HUES64 (cell line): ENCODE measurements at regions not wholly inside any gene's neighbourhood (a gene's known extent, or its start where the extent isn't known, plus 50 kb on each side); places are given as distances from the start of the nearest gene placed in this dataset.
"Not testable (repeated sequence)": the region's sequence is repeated elsewhere in the genome, so short reads cannot be mapped to it uniquely, and the experiment has no call there.

ENCODE experiments used
- H3K27ac ChIP-seq: 2 replicates; pipeline ENCODE4 v1.7.0; 2013; ENCODE audit warnings: low read depth, low read length, inconsistent platforms
- H3K27me3 ChIP-seq: 2 replicates; pipeline ENCODE4 v1.6.1; 2013; ENCODE audit warnings: mild to moderate bottlenecking, low read length; ENCODE audit not compliant: insufficient read depth
- H3K36me3 ChIP-seq: 2 replicates; pipeline ENCODE4 v1.6.1; 2013; ENCODE audit warnings: mild to moderate bottlenecking, low read length; ENCODE audit not compliant: insufficient read depth
- H3K4me1 ChIP-seq: 2 replicates; pipeline ENCODE4 v1.6.1; 2013; ENCODE audit warnings: mild to moderate bottlenecking, low read length, moderate library complexity; ENCODE audit not compliant: insufficient read depth
- H3K4me3 ChIP-seq: 2 replicates; pipeline ENCODE4 v1.5.1; 2013; ENCODE audit warnings: mild to moderate bottlenecking, low read length, moderate library complexity
- H3K9ac ChIP-seq: 2 replicates; pipeline ENCODE4 v1.6.1; 2013; ENCODE audit warnings: mild to moderate bottlenecking, low read depth, low read length
- H3K9me3 ChIP-seq: 2 replicates; pipeline ENCODE4 v1.6.1; 2013; ENCODE audit warnings: low read depth, low read length; ENCODE audit not compliant: insufficient read depth
- WGBS: fragments of 150-250, 120-280 bp; methylation state at CpG from one replicate; pipeline ENCODE4 v1.1.7; 2013; ENCODE audit warnings: missing lambda C conversion rate; 5-methylcytosine and 5-hydroxymethylcytosine counted together

DNA sequence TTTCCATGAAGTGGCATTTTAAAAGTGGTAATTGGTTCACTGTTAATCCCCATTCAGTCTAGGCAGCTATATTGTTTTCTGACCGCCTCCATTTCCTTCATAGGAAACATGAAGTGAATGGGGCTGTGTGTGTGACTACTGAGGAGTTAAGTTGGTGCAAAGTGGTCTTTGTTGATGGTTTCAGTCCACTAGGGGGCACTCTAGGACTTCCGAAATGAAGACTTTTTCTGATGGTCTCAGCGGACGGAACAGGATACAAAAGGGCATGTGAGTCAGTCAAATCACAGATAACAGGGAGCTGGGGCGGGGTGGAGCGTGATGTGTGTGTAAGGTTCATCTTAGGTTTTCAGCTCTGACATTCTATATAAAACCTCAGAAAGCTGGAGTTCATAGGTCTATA, 240.1 kb upstream of the OR4E1 start:
- H3K36me3 ChIP-seq = no peaks in the 10 kb centered on the region
- no peaks in the 10 kb centered on the region for H3K4me1 ChIP-seq
- H3K4me3 ChIP-seq = no peak overlapping the region
- 15% methylated on average over 6 of the region's 6 CpGs for WGBS
- H3K27me3 ChIP-seq = no peaks in the 10 kb centered on the region
- no peak overlapping the region for H3K27ac ChIP-seq
- H3K9me3 ChIP-seq = no peaks in the 10 kb centered on the region
- H3K9ac ChIP-seq = no peak overlapping the region

DNA sequence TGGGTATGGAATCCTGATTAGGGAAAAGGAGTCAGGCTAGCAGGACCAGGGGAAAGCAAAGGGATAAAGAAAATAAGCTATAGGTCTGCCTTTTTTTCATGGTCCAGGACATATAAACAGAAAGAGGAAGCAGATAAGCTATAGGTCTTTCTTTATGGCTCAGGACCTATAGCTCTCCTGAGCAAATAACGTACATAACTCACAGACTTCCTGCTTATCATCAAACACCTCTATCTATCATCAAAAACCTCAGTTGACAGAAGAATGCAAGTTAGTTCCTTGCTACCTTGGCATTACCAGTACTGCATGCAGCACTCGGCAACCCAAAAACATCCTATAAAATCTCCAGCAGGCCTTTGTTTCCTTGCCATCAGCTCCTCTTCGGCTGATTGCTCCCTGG, 238.7 kb upstream of the OR4E1 start:
- H3K4me3 ChIP-seq = no peak overlapping the region
- no peaks in the 10 kb centered on the region for H3K4me1 ChIP-seq
- no peaks in the 10 kb centered on the region for H3K27me3 ChIP-seq
- WGBS = 86% methylated on average over 3 of the region's 3 CpGs
- no peaks in the 10 kb centered on the region for H3K9me3 ChIP-seq
- H3K9ac ChIP-seq = no peak overlapping the region
- no peak overlapping the region for H3K27ac ChIP-seq
- no peaks in the 10 kb centered on the region for H3K36me3 ChIP-seq

DNA sequence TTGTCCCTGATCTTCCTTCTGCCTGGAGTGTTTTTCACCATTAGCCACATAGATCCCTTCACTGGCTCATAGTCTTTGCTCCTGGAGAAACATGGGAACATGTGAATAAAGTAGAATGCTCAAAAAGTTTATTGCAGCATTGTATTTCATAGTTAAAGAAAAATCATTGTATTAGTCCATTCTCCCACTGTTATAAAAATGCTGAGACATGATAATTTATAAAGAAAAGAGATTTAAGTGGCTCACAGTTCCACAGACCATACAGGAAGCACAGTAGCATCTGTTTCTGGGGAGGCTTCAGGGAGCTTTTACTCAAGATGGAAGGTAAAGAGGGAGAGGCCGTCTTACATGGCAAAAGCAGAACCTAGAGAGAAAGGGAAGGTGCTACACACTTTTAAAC, 238.3 kb upstream of the OR4E1 start:
- H3K9ac ChIP-seq = no peak overlapping the region
- H3K9me3 ChIP-seq = no peaks in the 10 kb centered on the region
- H3K27ac ChIP-seq = no peak overlapping the region
- no peaks in the 10 kb centered on the region for H3K27me3 ChIP-seq
- no peaks in the 10 kb centered on the region for H3K4me1 ChIP-seq
- no peaks in the 10 kb centered on the region for H3K36me3 ChIP-seq
- H3K4me3 ChIP-seq = no peak overlapping the region
- 67% methylated on average over 1 of the region's 1 CpG for WGBS

DNA sequence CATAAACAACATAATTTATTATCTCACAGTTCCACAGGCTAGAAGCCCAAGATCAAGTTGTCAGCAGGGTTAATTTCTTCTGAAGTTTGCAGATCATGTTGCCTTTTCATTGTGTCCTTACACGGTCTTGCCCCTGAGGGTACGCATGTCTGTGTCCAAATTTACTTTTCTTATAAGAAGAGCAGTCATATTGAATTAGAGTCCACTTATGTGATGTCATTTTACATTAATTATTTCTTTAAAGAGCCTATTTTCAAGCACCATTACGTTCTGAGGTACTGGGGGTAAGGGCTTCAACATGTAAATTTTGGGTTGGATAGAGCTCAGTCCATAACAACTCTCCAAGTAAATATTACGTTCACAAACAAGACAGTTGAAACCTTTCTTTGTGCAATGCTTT, 236.6 kb upstream of the OR4E1 start:
- H3K4me3 ChIP-seq = no peak overlapping the region
- no peaks in the 10 kb centered on the region for H3K4me1 ChIP-seq
- H3K9me3 ChIP-seq = no peaks in the 10 kb centered on the region
- H3K27ac ChIP-seq = no peak overlapping the region
- H3K9ac ChIP-seq = no peak overlapping the region
- 97% methylated on average over 3 of the region's 4 CpGs for WGBS
- no peaks in the 10 kb centered on the region for H3K36me3 ChIP-seq
- no peaks in the 10 kb centered on the region for H3K27me3 ChIP-seq

DNA sequence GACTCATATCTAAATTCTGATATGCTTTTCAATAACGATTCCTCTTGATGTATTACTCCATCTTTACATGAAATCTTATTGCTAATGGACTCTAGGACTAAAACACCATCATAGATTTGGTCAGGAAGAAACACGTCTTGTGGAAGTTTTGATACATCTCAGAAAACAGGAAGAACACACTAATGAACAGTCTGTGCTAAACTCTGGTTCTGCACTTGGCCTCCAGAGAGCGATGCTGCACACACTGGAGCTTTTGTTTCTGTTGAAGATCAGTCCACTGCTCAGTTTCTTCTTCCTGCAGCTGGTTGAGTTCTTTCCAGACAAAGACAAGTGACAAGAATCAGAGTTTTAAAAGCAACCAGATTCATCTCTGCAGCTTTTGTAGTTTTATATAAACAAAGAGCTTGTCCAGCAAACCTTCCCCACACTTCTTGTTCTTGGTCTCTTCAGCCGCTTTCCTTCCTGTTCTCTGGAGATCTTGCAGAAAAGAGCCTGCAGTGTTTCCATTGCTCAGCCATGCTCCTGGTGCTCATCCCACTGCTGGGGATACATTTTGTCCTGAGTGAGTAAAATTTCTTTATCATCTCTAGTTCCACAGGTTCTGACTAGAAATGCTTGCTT, 229.1 kb upstream of the OR4E1 start:
- no peaks in the 10 kb centered on the region for H3K9me3 ChIP-seq
- H3K4me1 ChIP-seq = no peaks in the 10 kb centered on the region
- H3K4me3 ChIP-seq = no peak overlapping the region
- H3K36me3 ChIP-seq = no peaks in the 10 kb centered on the region
- no peaks in the 10 kb centered on the region for H3K27me3 ChIP-seq
- H3K9ac ChIP-seq = no peak overlapping the region
- WGBS = 82% methylated on average over 4 of the region's 4 CpGs
- no peak overlapping the region for H3K27ac ChIP-seq

DNA sequence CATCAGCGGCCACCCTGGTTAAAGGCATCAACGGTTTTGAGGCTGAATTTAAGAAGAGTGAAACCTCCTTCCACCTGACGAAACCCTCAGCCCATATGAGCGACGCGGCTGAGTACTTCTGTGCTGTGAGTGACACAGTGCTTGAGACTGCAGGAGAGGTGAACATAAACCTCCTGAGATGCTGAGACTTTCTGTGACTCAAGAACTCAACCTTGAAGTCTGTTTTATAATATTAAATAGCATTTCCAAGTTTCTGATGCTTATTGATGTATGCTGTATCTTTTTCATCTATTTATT, 221.2 kb upstream of the OR4E1 start:
- not testable (repeated sequence) for H3K9me3 ChIP-seq, H3K36me3 ChIP-seq, H3K27ac ChIP-seq, H3K9ac ChIP-seq, H3K4me3 ChIP-seq, H3K4me1 ChIP-seq, H3K27me3 ChIP-seq
- 96% methylated on average over 4 of the region's 6 CpGs for WGBS

DNA sequence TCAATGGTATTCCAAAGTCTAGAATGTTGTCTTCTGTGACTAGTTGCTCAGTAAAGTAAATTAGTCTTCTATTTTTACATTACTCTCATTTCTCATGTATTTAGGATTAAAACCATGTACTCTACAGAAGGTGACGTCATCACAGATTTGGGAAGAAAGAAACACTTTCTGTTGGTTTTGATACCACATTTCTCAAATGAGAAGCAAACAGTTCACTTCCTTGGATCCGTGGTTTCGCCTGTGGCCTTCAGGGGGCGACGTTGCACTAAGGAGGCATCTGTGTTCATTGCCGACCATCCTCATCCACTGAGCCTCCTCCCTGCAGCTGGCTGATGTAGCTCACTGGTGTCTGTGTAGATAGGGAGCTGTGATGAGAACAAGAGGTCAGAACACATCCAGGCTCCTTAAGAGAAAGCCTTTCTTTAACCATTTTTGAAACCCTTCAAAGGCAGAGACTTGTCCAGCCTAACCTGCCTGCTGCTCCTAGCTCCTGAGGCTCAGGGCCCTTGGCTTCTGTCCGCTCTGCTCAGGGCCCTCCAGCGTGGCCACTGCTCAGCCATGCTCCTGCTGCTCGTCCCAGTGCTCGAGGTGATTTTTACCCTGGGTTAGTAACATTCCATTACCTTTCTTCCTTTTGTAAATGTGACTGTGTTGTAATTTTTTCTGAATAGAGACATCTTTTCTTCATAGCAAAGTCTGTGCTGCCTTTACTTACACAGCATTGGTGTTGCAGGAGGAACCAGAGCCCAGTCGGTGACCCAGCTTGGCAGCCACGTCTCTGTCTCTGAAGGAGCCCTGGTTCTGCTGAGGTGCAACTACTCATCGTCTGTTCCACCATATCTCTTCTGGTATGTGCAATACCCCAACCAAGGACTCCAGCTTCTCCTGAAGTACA, 220.6 kb upstream of the OR4E1 start:
- Histone ChIP-seq H3K27ac (no peak overlapping the region), H3K27me3 (no peaks in the 10 kb centered on the region), H3K4me3 (no peak overlapping the region), H3K9ac (no peak overlapping the region), H3K36me3 (no peaks in the 10 kb centered on the region), H3K9me3 (no peaks in the 10 kb centered on the region), H3K4me1 (no peaks in the 10 kb centered on the region)
- 50% methylated on average over 13 of the region's 13 CpGs for WGBS

DNA sequence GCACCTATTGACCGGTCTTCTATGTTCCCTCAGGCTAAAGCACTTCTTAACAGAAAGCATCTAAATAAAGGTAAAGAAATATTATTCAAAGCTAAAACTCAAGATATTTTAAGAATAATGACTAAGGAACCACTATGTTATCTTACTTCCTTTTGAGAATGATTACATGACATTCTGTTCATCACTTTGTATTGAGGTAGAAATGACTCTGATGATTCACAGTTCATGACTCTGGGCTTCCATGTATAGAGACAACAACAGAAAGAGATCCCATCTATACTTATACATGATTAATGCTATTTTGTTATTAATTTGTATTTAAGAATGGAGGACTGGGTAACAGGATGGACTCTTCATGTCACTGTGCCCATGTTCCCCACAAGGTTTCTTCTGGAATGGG, 218.3 kb upstream of the OR4E1 start:
- no peaks in the 10 kb centered on the region for H3K4me1 ChIP-seq
- 80% methylated on average over 1 of the region's 1 CpG for WGBS
- H3K9ac ChIP-seq = no peak overlapping the region
- no peaks in the 10 kb centered on the region for H3K9me3 ChIP-seq
- no peaks in the 10 kb centered on the region for H3K27me3 ChIP-seq
- H3K27ac ChIP-seq = no peak overlapping the region
- no peak overlapping the region for H3K4me3 ChIP-seq
- no peaks in the 10 kb centered on the region for H3K36me3 ChIP-seq

DNA sequence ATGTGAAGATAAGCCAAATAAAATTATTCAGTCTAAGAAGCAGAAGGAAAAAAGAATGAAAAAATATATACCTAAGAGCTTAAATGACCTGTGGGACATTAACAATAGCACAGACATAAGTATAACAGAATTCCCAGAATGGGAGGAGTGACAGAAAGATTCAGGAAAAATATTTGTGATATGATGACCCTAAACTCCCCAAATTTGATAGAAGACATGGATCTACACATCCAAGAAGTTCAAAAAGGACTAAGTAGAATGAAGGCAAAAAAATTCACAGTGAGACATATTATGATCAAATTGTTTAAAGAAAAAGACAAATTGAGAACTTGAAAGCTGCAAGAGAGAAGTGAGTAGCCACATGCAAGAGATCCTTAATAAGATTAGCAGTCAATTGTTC, 211.4 kb upstream of the OR4E1 start:
- no peaks in the 10 kb centered on the region for H3K4me1 ChIP-seq
- no peaks in the 10 kb centered on the region for H3K9me3 ChIP-seq
- no peaks in the 10 kb centered on the region for H3K36me3 ChIP-seq
- H3K4me3 ChIP-seq = no peak overlapping the region
- H3K27ac ChIP-seq = no peak overlapping the region
- no peaks in the 10 kb centered on the region for H3K27me3 ChIP-seq
- H3K9ac ChIP-seq = no peak overlapping the region

DNA sequence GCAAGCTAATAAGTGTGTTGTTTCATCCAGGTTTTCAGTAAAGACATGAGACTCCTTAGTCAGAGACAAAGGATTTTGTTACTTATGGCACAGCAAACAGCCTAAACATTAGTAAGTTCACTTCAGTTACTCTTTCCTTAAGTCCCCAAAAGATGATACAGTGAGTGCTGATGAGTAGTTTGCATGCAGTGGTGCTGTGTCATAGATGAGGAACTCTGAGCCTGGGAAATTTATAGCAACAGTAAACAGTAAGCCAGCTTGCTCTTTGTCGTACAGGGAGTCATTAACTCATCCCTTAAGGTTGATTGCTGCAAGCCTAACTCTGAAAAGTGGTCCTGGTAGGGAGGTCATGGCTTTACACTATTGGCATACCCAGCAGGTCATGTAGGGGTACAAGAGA, 208.6 kb upstream of the OR4E1 start:
- WGBS = 70% methylated on average over 1 of the region's 1 CpG
- no peak overlapping the region for H3K27ac ChIP-seq

DNA sequence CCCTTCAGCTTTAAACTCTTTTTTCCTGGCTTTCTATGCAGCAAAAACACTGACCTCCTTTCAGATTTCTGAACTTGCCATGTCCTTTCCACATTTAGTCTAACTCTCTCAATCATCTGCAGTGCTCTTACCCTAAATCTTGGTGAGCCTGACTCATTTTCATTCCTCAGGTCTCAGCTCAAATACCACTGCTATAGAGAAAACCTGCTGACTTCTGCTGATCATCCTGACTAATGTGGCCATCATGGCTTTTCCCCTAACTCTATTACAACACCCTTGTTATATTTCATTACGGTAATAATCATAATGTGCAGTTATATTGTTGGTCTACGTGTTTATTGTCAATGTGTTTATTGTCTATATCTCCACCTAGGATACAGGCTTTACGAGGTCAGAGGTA, 207.3 kb upstream of the OR4E1 start:
- no peaks in the 10 kb centered on the region for H3K4me1 ChIP-seq

More for the DNA sequence above, 208.6 kb upstream of the OR4E1 start:
- Histone ChIP-seq H3K9me3 (no peaks in the 10 kb centered on the region), H3K9ac (no peak overlapping the region), H3K27me3 (no peaks in the 10 kb centered on the region), H3K36me3 (no peaks in the 10 kb centered on the region), H3K4me3 (no peak overlapping the region), H3K4me1 (no peaks in the 10 kb centered on the region)

More for the DNA sequence above, 207.3 kb upstream of the OR4E1 start:
- Histone ChIP-seq H3K9ac (no peak overlapping the region), H3K36me3 (no peaks in the 10 kb centered on the region), H3K27me3 (no peaks in the 10 kb centered on the region), H3K9me3 (no peaks in the 10 kb centered on the region), H3K4me3 (no peak overlapping the region), H3K27ac (no peak overlapping the region)
- WGBS = 86% methylated on average over 1 of the region's 3 CpGs
